PFSK-1 (cell line): ENCODE measurements at regions not wholly inside any gene's neighbourhood (a gene's known extent, or its start where the extent isn't known, plus 50 kb on each side); places are given as distances from the start of the nearest gene placed in this dataset.

Source experiments
- POLR2AphosphoS5 ChIP-seq: IDR thresholded peaks from 2 replicates; pipeline ENCODE4 v1.6.1; 2012; ENCODE audit warnings: low read depth, mild to moderate bottlenecking, control low read depth, low read length, moderate library complexity
- REST ChIP-seq, 2 experiments: IDR thresholded peaks; 2 replicates each; pipeline versions ENCODE4 v1.6.1 to v1.8.0; 2011 to 2012; ENCODE audit warnings: low read depth in 2 of 2, low read length in 2 of 2, control low read depth in 1 of 2, inconsistent platforms in 1 of 2, mild to moderate bottlenecking in 1 of 2, moderate library complexity in 1 of 2; ENCODE audit not compliant: insufficient read depth in 1 of 2

- TF ChIP-seq REST (IDR thresholded peaks at IDR 0.05; ENCODE audit: insufficient read depth in 1 of 2, low read depth in 2 of 2, low read length in 2 of 2) (no peak), POLR2AphosphoS5 (no peak)
These were observed 98.1 kb upstream of the VRK1 start for GRCh38 chr14:96698960-96699539.
